ENCODE measurements at regions not wholly inside any gene's neighbourhood (a gene's known extent, or its start where the extent isn't known, plus 50 kb on each side); places are given as distances from the start of the nearest gene placed in this dataset.

GRCh38 chr7:157077021-157077420 lies 61.7 kb upstream of the UBE3C start:
- no peak overlapping the region for H3K4me3 Mint-ChIP-seq

More at GRCh38 chr7:157077021-157077420, 61.7 kb upstream of the UBE3C start:
- H3K9me3 Mint-ChIP-seq (ENCODE audit: insufficient read depth): peaks cover 2% of the 10 kb centered on the region
- WGBS (ENCODE audit: insufficient coverage): 69% methylated on average over 8 of the region's 11 CpGs
- ATAC-seq (ENCODE audit: low read depth) (no peak), DNase-seq (no peak)
- ChIA-PET POLR2A (no interaction called here), CTCF (no interaction called here)
- H3K79me2 ChIP-seq (ENCODE audit: control insufficient read depth, insufficient read depth, low read length): no peaks in the 10 kb centered on the region
- no peaks in the 10 kb centered on the region for H3K4me1 ChIP-seq (ENCODE audit: control insufficient read depth in 2 of 2, insufficient read depth in 2 of 2, low read length in 2 of 2)
- no peak overlapping the region for H3K27ac ChIP-seq (ENCODE audit: low read length in 2 of 2)
- intact Hi-C loops (cut with micrococcal nuclease): no loop called here
- no peaks in the 10 kb centered on the region for H4K20me1 ChIP-seq (ENCODE audit: control insufficient read depth, insufficient read depth, low read length, poor library complexity, severe bottlenecking)
- no peaks in the 10 kb centered on the region for H3K36me3 ChIP-seq (replicated peaks in 1 of 2; ENCODE audit: control extremely low read depth in 1 of 2, control insufficient read depth in 1 of 2, extremely low read depth in 1 of 2, insufficient read depth in 2 of 2, low read length in 1 of 2)
- H3K4me1 Mint-ChIP-seq: no peaks in the 10 kb centered on the region
- H3K27me3 ChIP-seq (replicated peaks in 1 of 4; ENCODE audit: control extremely low read depth in 1 of 4, control insufficient read depth in 3 of 4, insufficient read depth in 4 of 4, low read length in 3 of 4): peaks cover 0 to 28% (median 9%) of the 10 kb centered on the region in 4 experiments
- H3K27me3 Mint-ChIP-seq: peaks cover 52% of the 10 kb centered on the region
- H3K27ac Mint-ChIP-seq: no peak overlapping the region
- peaks cover 0 to 18% (median 0%) of the 10 kb centered on the region in 3 donors for H3K9me3 ChIP-seq (ENCODE audit: control extremely low read depth in 1 of 3, control insufficient read depth in 2 of 3, insufficient read depth in 1 of 3, low read length in 2 of 3)
- no peak overlapping the region for H3K4me2 ChIP-seq (replicated peaks; ENCODE audit: low read depth, low read length, poor library complexity, severe bottlenecking)
- no peak for TF ChIP-seq EZH2 (IDR thresholded peaks at IDR 0.05; ENCODE audit: borderline replicate concordance, insufficient read depth, low read depth, low read length, poor library complexity, severe bottlenecking)
- no peak for TF ChIP-seq CTCF (IDR thresholded peaks at IDR 0.05)
- H2AFZ ChIP-seq (ENCODE audit: insufficient read depth, low read depth, low read length, poor library complexity, severe bottlenecking): no peak overlapping the region
- H3K4me3 ChIP-seq (ENCODE audit: control extremely low read depth in 1 of 5, extremely low read depth in 1 of 5, insufficient read depth in 1 of 5, low read depth in 2 of 5, low read length in 4 of 5): no peak overlapping the region
- no peak overlapping the region for H3K9ac ChIP-seq (ENCODE audit: low read length)

All from B cell (primary cell).